ENCODE measurements at regions not wholly inside any gene's neighbourhood (a gene's known extent, or its start where the extent isn't known, plus 50 kb on each side); places are given as distances from the start of the nearest gene placed in this dataset.

DNA sequence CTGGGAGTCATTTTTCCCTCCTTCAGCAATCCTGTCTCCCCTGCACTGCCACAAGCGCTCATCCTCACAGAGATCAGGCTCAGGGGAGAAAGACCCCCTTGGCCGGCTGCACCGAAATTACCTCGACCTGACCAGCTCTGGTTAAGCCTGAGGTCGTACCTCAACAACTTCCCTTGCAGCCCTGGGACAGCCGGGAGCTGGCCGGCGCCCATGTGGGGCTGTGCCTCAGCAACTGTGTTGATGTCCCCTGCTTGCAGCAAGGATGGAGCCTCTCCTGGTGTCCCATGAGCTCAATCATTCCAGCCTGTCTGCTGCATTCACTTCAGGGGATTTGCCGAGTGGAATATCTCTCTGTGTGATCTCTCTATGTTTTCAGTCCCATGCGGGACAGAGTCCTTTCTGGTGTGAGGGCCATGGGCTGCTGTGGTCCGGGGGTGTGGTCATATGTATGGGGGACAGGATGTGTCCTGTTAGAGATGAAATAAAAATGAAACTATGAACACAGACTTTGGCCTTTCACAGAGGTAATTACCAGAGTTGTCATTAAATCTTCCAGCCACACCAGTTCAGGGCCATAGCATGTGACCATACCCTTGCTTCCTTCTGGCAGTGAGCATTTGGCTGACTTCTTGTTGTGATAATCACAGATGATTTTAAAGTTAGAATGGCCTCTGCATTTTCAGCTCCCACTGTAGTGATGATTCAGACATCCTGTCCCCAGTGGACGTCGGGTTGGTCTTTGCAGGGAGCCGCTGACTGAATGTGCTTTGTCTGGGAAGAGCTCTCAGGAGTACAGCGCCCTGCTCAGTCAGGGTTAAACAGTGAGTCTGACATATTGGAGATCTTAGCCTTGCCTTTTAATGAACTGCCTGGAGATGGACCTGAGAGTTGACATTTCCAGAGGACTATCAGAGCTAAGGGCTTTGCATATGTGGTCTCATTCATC is 405.9 kb downstream of the AACS start (continued):
- TF ChIP-seq, protein P1, sequence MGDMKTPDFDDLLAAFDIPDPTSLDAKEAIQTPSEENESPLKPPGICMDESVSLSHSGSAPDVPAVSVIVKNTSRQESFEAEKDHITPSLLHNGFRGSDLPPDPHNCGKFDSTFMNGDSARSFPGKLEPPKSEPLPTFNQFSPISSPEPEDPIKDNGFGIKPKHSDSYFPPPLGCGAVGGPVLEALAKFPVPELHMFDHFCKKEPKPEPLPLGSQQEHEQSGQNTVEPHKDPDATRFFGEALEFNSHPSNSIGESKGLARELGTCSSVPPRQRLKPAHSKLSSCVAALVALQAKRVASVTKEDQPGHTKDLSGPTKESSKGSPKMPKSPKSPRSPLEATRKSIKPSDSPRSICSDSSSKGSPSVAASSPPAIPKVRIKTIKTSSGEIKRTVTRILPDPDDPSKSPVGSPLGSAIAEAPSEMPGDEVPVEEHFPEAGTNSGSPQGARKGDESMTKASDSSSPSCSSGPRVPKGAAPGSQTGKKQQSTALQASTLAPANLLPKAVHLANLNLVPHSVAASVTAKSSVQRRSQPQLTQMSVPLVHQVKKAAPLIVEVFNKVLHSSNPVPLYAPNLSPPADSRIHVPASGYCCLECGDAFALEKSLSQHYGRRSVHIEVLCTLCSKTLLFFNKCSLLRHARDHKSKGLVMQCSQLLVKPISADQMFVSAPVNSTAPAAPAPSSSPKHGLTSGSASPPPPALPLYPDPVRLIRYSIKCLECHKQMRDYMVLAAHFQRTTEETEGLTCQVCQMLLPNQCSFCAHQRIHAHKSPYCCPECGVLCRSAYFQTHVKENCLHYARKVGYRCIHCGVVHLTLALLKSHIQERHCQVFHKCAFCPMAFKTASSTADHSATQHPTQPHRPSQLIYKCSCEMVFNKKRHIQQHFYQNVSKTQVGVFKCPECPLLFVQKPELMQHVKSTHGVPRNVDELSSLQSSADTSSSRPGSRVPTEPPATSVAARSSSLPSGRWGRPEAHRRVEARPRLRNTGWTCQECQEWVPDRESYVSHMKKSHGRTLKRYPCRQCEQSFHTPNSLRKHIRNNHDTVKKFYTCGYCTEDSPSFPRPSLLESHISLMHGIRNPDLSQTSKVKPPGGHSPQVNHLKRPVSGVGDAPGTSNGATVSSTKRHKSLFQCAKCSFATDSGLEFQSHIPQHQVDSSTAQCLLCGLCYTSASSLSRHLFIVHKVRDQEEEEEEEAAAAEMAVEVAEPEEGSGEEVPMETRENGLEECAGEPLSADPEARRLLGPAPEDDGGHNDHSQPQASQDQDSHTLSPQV (IDR thresholded peaks at IDR 0.05): peak; percentile 23; the same call in 1 of the 2 replicates
- TF ChIP-seq ZBTB40 (IDR thresholded peaks at IDR 0.05; ENCODE audit: borderline replicate concordance): no peak
- no peak for TF ChIP-seq NRF1 (conservative IDR thresholded peaks at IDR 0.05; ENCODE audit: low read depth, low read length)
- 0 out of 2 replicates have a peak, but pooled peaks have one; percentile 3 for TF ChIP-seq YY1 (IDR thresholded peaks at IDR 0.05; ENCODE audit: low read depth, low read length)
- no peak for TF ChIP-seq LARP7 (IDR thresholded peaks at IDR 0.05)
- TF ChIP-seq POLR2A (IDR thresholded peaks at IDR 0.05; ENCODE audit: low read depth, low read length): no peak
- TF ChIP-seq, protein P2, sequence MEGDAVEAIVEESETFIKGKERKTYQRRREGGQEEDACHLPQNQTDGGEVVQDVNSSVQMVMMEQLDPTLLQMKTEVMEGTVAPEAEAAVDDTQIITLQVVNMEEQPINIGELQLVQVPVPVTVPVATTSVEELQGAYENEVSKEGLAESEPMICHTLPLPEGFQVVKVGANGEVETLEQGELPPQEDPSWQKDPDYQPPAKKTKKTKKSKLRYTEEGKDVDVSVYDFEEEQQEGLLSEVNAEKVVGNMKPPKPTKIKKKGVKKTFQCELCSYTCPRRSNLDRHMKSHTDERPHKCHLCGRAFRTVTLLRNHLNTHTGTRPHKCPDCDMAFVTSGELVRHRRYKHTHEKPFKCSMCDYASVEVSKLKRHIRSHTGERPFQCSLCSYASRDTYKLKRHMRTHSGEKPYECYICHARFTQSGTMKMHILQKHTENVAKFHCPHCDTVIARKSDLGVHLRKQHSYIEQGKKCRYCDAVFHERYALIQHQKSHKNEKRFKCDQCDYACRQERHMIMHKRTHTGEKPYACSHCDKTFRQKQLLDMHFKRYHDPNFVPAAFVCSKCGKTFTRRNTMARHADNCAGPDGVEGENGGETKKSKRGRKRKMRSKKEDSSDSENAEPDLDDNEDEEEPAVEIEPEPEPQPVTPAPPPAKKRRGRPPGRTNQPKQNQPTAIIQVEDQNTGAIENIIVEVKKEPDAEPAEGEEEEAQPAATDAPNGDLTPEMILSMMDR (IDR thresholded peaks at IDR 0.05 in 2 of 3, conservative IDR thresholded peaks at IDR 0.05 in 1 of 3; ENCODE audit: control insufficient read depth in 2 of 3, extremely low read depth in 1 of 3, insufficient read depth in 1 of 3, low read depth in 3 of 3, low read length in 3 of 3): no peak
- no peak for TF ChIP-seq SREBF1 (IDR thresholded peaks at IDR 0.05; ENCODE audit: low read length)
- no peak for TF ChIP-seq CBX5 (IDR thresholded peaks at IDR 0.05; ENCODE audit: low read depth)
- TF ChIP-seq SUPT20H (IDR thresholded peaks at IDR 0.05; ENCODE audit: borderline replicate concordance, control insufficient read depth, low read depth, low read length): no peak
- no peak for TF ChIP-seq TARDBP (IDR thresholded peaks at IDR 0.05; ENCODE audit: borderline replicate concordance)
- 0 out of 2 replicates have a peak, but pooled peaks have one; percentile 12 for TF ChIP-seq BCL11A (IDR thresholded peaks at IDR 0.05; ENCODE audit: low read depth, low read length)
- no peak for TF ChIP-seq FOXM1 (IDR thresholded peaks at IDR 0.05; ENCODE audit: low read depth, low read length)
- no peak for TF ChIP-seq SMC3 (IDR thresholded peaks at IDR 0.05; ENCODE audit: borderline replicate concordance, low read length)
- no peak for TF ChIP-seq KDM1A (IDR thresholded peaks at IDR 0.05; ENCODE audit: borderline replicate concordance)
- TF ChIP-seq PML (IDR thresholded peaks at IDR 0.05; ENCODE audit: low read length): no peak
- no peak; a peak in 1 of 4 replicates for TF ChIP-seq IKZF2 (IDR thresholded peaks at IDR 0.05)
- TF ChIP-seq FOS (IDR thresholded peaks at IDR 0.05; ENCODE audit: borderline replicate concordance, extremely low read depth, insufficient read length): no peak
- TF ChIP-seq CBX3 (IDR thresholded peaks at IDR 0.05; ENCODE audit: borderline replicate concordance, low read depth): no peak
- no peak for TF ChIP-seq GABPA (IDR thresholded peaks at IDR 0.05; ENCODE audit: low read depth)
- TF ChIP-seq EZH2 (IDR thresholded peaks at IDR 0.05; ENCODE audit: borderline replicate concordance, control insufficient read depth, low read depth, low read length): no peak
